ENCODE measurements at regions not wholly inside any gene's neighbourhood (a gene's known extent, or its start where the extent isn't known, plus 50 kb on each side); places are given as distances from the start of the nearest gene placed in this dataset.

- Histone ChIP-seq H3K36me3 (ENCODE audit: control insufficient read depth, insufficient read depth, low read length) (no peaks in the 10 kb centered on the region), H3K4me3 (ENCODE audit: low read depth, low read length) (no peak overlapping the region), H3K27me3 (ENCODE audit: control insufficient read depth, insufficient read depth, low read length) (no peaks in the 10 kb centered on the region)
- FAIRE-seq (no peak), DNase-seq (ENCODE audit: low read depth) (no peak)
- no peak for TF ChIP-seq CTCF (IDR thresholded peaks at IDR 0.05; ENCODE audit: insufficient read depth, low read length, severe bottlenecking)
Measured at GRCh38 chr22:49181942-49182341, 645.7 kb downstream of the BRD1 start.

- Histone ChIP-seq H3K4me3 (ENCODE audit: low read depth, low read length) (no peak overlapping the region), H3K36me3 (ENCODE audit: control insufficient read depth, insufficient read depth, low read length) (no peaks in the 10 kb centered on the region), H3K27me3 (ENCODE audit: control insufficient read depth, insufficient read depth, low read length) (no peaks in the 10 kb centered on the region)
- no peak for FAIRE-seq
- no peak for DNase-seq (ENCODE audit: low read depth)
- TF ChIP-seq CTCF (IDR thresholded peaks at IDR 0.05; ENCODE audit: insufficient read depth, low read length, severe bottlenecking): no peak
Measured at GRCh38 chr22:49181431-49181830, 646.2 kb downstream of the BRD1 start.

DNA sequence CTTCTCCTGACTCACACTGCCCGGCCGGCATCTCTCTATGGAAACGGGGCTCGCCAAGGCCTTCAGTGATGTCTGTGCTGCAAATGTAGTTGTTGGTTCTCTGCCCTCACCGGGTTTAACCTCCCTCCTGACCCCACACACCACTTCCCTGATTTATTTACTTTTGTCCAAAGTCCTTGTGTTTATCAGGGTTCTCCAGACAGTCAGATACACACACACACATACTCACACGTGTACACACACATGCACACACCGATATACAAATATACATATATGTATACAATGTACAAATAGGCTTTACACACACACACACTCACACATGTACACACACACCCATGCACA, 647.0 kb downstream of the BRD1 start:
- no peak for FAIRE-seq
- no peak overlapping the region for H3K4me3 ChIP-seq (ENCODE audit: low read depth, low read length)
- no peak for DNase-seq (ENCODE audit: low read depth)
- TF ChIP-seq CTCF (IDR thresholded peaks at IDR 0.05; ENCODE audit: insufficient read depth, low read length, severe bottlenecking): no peak
- no peaks in the 10 kb centered on the region for H3K27me3 ChIP-seq (ENCODE audit: control insufficient read depth, insufficient read depth, low read length)
- no peaks in the 10 kb centered on the region for H3K36me3 ChIP-seq (ENCODE audit: control insufficient read depth, insufficient read depth, low read length)

DNA sequence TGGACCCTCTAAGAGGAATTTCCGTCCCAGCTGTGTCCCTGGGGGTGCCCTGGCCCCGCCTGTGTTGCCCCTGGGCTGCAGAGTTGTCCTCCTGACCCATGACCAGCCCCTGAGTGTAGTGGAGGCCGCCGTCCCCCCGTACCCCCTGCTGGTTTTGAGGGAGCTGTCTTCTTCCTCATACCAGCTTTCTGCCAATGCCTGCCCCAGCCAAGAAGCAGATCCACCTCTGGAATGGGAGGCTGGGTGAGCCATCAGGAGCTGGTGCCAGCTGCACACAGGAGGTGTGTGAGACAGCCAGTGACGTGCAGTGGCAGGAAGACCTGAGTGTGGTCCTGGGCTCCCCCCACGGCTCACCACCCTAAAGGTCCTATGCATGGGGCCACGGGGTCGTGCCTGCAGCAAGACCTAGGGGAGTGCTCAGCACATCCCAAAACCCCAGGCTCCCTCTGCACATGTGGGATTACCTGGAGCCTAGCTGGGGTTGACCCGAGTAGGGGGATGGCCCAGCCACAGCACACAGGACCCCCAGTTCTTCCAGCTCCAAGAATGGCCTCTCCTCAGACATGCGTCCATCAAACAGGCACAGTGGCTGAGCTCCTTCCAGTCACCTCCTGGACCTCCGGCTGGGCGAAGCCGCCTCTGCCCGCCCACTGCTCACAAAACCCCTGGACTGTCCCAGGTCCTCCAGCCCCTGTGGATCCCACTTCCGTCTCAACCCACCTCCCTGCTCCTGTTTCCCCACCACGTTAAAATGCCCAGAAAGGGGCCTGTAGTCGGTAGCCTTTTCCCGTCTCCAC, 647.6 kb downstream of the BRD1 start:
- no peak overlapping the region for H3K4me3 ChIP-seq (ENCODE audit: low read depth, low read length)
- DNase-seq (ENCODE audit: low read depth): no peak
- H3K36me3 ChIP-seq (ENCODE audit: control insufficient read depth, insufficient read depth, low read length): no peaks in the 10 kb centered on the region
- FAIRE-seq: no peak
- no peak for TF ChIP-seq CTCF (IDR thresholded peaks at IDR 0.05; ENCODE audit: insufficient read depth, low read length, severe bottlenecking)
- no peaks in the 10 kb centered on the region for H3K27me3 ChIP-seq (ENCODE audit: control insufficient read depth, insufficient read depth, low read length)

DNA sequence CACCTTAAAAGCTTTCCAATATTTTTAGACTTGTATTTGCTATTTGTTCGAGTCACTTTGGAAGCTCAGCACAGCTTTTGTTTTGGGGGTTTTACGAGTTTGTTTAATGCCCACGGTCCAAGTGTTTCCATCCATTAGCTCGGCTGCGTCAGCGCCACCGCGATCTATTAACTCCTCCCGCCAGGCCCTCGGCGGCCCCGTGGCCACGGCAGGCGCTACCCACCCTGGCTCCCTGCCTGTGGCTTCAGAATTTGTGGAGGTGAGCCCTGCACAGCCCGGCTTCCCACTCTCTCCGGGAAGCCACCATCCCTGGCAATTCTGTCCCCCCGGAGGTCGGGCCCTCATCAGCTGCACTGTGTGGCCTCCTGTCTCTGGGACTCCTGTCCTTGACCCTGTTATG, 648.5 kb downstream of the BRD1 start:
- no peaks in the 10 kb centered on the region for H3K36me3 ChIP-seq (ENCODE audit: control insufficient read depth, insufficient read depth, low read length)
- no peak for DNase-seq (ENCODE audit: low read depth)
- no peak overlapping the region for H3K4me3 ChIP-seq (ENCODE audit: low read depth, low read length)
- no peaks in the 10 kb centered on the region for H3K27me3 ChIP-seq (ENCODE audit: control insufficient read depth, insufficient read depth, low read length)
- no peak for FAIRE-seq
- TF ChIP-seq CTCF (IDR thresholded peaks at IDR 0.05; ENCODE audit: insufficient read depth, low read length, severe bottlenecking): no peak

Data from bronchial epithelial cell (primary cell).